ENCODE measurements at regions not wholly inside any gene's neighbourhood (a gene's known extent, or its start where the extent isn't known, plus 50 kb on each side); places are given as distances from the start of the nearest gene placed in this dataset.

DNA sequence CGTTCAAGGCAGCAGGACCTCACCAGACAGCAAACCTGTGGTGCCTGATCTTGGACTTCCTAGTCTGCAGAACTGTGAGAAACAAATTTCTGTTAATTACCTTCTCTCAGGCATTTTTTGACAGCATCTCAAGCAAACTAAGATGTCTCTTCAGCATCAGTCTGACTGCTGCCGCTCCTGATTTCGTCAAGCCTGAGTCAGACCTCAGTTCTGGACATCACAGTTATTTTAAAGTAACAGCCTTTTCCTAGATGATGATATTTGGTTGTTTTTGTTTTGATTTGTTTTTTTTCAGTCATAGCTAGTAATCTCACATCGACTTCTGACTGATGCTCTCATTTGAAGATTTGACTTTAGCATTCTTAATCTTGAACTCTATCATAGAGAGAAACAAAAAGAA is 71.9 kb downstream of the BLID start:
- DNase-seq (ENCODE audit: low read depth), result no peak
- TF ChIP-seq, protein P1, sequence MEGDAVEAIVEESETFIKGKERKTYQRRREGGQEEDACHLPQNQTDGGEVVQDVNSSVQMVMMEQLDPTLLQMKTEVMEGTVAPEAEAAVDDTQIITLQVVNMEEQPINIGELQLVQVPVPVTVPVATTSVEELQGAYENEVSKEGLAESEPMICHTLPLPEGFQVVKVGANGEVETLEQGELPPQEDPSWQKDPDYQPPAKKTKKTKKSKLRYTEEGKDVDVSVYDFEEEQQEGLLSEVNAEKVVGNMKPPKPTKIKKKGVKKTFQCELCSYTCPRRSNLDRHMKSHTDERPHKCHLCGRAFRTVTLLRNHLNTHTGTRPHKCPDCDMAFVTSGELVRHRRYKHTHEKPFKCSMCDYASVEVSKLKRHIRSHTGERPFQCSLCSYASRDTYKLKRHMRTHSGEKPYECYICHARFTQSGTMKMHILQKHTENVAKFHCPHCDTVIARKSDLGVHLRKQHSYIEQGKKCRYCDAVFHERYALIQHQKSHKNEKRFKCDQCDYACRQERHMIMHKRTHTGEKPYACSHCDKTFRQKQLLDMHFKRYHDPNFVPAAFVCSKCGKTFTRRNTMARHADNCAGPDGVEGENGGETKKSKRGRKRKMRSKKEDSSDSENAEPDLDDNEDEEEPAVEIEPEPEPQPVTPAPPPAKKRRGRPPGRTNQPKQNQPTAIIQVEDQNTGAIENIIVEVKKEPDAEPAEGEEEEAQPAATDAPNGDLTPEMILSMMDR (IDR thresholded peaks at IDR 0.05; ENCODE audit: low read length, missing control alignments), result no peak

DNA sequence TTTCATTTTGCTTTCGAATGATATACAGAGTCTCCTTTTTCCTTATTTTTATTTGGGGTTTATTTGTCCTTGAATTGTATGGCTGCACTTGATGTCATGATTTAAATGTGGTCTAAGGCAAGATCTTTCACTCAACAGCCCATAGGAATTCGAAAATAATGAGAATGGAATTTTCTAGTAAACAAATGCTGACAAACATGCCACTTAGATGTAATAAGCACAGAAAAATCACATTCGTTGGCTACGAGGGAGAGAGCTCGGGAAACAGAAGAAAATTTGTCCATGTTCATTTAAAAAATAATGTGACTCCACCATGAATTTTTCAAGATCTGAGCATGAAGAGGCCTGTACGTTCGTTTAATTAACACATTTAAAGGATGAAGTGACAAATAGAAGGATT is 73.0 kb downstream of the BLID start:
- TF ChIP-seq, protein P1 (IDR thresholded peaks at IDR 0.05; ENCODE audit: low read length, missing control alignments), result no peak
- no peak overlapping the region for H3K4me3 ChIP-seq (replicated peaks; ENCODE audit: low read depth, low read length)
- no peak for DNase-seq (ENCODE audit: low read depth)

More for the DNA sequence above, 71.9 kb downstream of the BLID start:
- no peak overlapping the region for H3K4me3 ChIP-seq (replicated peaks; ENCODE audit: low read depth, low read length)

- no peak for DNase-seq (ENCODE audit: low read depth)
- TF ChIP-seq, protein P1 (IDR thresholded peaks at IDR 0.05; ENCODE audit: low read length, missing control alignments), result no peak
- H3K4me3 ChIP-seq (replicated peaks; ENCODE audit: low read depth, low read length), result no peak overlapping the region
These were observed 75.6 kb downstream of the BLID start for GRCh38 chr11:122040464-122040863.

- DNase-seq (ENCODE audit: low read depth), result peak; percentile 85
- H3K4me3 ChIP-seq (replicated peaks; ENCODE audit: low read depth, low read length), result no peak overlapping the region
- TF ChIP-seq, protein P1 (IDR thresholded peaks at IDR 0.05; ENCODE audit: low read length, missing control alignments), result no peak
These were observed 77.5 kb downstream of the BLID start for GRCh38 chr11:122038543-122038942.

DNA sequence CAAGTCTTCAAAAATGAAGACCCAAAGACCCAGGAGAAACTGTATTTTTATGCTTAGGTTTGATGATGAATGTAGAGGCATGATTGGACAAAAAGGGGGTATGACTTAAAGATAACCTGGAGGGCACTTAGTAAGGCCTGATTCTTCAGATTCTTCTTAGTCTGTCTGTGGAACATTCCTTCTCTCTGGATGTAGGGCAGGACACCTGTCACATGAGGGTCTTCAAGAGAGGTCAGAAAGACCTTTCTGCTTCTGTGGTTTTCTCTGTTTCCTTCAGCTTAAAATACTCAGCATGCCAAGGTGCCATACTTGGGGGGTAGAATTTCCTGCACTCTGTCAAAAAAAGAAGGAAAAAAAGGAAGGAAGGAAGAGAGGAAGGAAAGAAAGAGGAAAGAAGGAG is 78.1 kb downstream of the BLID start:
- DNase-seq (ENCODE audit: low read depth), result no peak
- TF ChIP-seq, protein P1 (IDR thresholded peaks at IDR 0.05; ENCODE audit: low read length, missing control alignments), result no peak
- H3K4me3 ChIP-seq (replicated peaks; ENCODE audit: low read depth, low read length), result no peak overlapping the region

GRCh38 chr11:122036493-122036892 is 79.5 kb downstream of the BLID start:
- TF ChIP-seq, protein P1 (IDR thresholded peaks at IDR 0.05; ENCODE audit: low read length, missing control alignments), result no peak
- DNase-seq (ENCODE audit: low read depth), result no peak
- H3K4me3 ChIP-seq (replicated peaks; ENCODE audit: low read depth, low read length), result no peak overlapping the region

DNA sequence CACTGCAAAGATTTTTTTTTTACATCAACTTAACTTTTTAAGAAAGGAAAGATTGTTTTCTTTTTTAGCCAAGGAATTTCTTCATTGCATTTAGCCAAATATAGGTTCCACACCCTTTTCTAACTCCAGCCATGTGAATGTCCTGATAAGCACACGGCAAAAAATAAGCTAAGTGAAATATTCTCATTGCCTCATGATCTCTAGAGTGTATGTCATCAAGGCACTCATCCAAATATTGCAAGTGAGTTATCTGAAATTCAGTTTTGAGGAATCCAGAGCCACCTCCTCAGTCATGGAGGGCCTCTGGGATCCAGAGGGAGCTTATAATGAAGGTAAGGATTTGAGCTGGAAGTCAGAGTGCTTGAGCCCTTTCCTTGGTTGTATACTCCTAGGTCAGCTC is 80.0 kb downstream of the BLID start:
- TF ChIP-seq, protein P1 (IDR thresholded peaks at IDR 0.05; ENCODE audit: low read length, missing control alignments), result no peak
- peak; percentile 85 for DNase-seq (ENCODE audit: low read depth)
- no peak overlapping the region for H3K4me3 ChIP-seq (replicated peaks; ENCODE audit: low read depth, low read length)
